MCF 10A (cell line): ENCODE measurements at regions not wholly inside any gene's neighbourhood (a gene's known extent, or its start where the extent isn't known, plus 50 kb on each side); places are given as distances from the start of the nearest gene placed in this dataset.

Experiments
- BruUV-seq: library from RNA; stranded (reverse); fragments of 400-500 nt; replicated peaks from 2 replicates; lab custom pipeline; 2021; lab: Mats Ljungman, UMichigan
- CTCF ChIA-PET: fragments of 300-600 bp; sonication (Branson Sonifier 250); formaldehyde crosslinking; extraction: SDS; loops from one replicate; lab custom pipeline; 2021; ENCODE audit warnings: antibody characterized with exemption, inconsistent platforms; lab: Yijun Ruan, JAX
- POLR2A ChIA-PET: fragments of 300-600, 350-650 bp; sonication (Branson Sonifier 250); formaldehyde crosslinking; extraction: SDS; loops from one replicate; lab custom pipeline; 2020; ENCODE audit warnings: antibody characterized with exemption, inconsistent platforms; lab: Yijun Ruan, JAX
- DNase-seq: peaks from one replicate; pipeline ENCODE4 v3.0.0-alpha.2; 2018; ENCODE audit not compliant: unreplicated experiment
- H3K27ac Mint-ChIP-seq: one replicate; pipeline ENCODE4 v1.8.0; 2022; ENCODE audit warnings: mild to moderate bottlenecking, low read depth, mixed read lengths; ENCODE audit not compliant: unreplicated experiment
- H3K27me3 Mint-ChIP-seq: one replicate; pipeline ENCODE4 v1.8.0; 2022; ENCODE audit warnings: mixed read lengths; ENCODE audit not compliant: insufficient read depth, unreplicated experiment
- H3K36me3 Mint-ChIP-seq: one replicate; pipeline ENCODE4 v1.8.0; 2022; ENCODE audit warnings: mild to moderate bottlenecking, moderate library complexity, mixed read lengths; ENCODE audit not compliant: insufficient read depth, unreplicated experiment
- H3K4me1 Mint-ChIP-seq: one replicate; pipeline ENCODE4 v1.8.0; 2022; ENCODE audit warnings: mixed read lengths; ENCODE audit not compliant: insufficient read depth, unreplicated experiment
- H3K4me3 Mint-ChIP-seq: one replicate; pipeline ENCODE4 v1.8.0; 2022; ENCODE audit warnings: mild to moderate bottlenecking, moderate library complexity, mixed read lengths; ENCODE audit not compliant: unreplicated experiment
- H3K9me3 Mint-ChIP-seq: one replicate; pipeline ENCODE4 v1.8.0; 2022; ENCODE audit warnings: mixed read lengths; ENCODE audit not compliant: unreplicated experiment
- CTCF ChIP-seq: fragments of 200-600 bp; IDR thresholded peaks from one replicate; pipeline ENCODE4 v1.8.0; 2022; ENCODE audit warnings: antibody characterized with exemption, mild to moderate bottlenecking; ENCODE audit not compliant: unreplicated experiment
- intact Hi-C: fragments of 100-400 bp; cut with micrococcal nuclease; formaldehyde crosslinking; loops from 2 replicates; pipeline ENCODE4 v1.14.1; 2022

GRCh38 chr5:44539602-44539919 lies 150.3 kb upstream of the FGF10 start:
- H3K9me3 Mint-ChIP-seq = no peaks in the 10 kb centered on the region
- peak overlapping the region; percentile 46 for H3K27ac Mint-ChIP-seq
- DNase-seq = no peak
- no peak for TF ChIP-seq CTCF
- peaks cover 12% of the 10 kb centered on the region for H3K4me1 Mint-ChIP-seq
- no peaks in the 10 kb centered on the region for H3K27me3 Mint-ChIP-seq
- intact Hi-C loops = loop anchor here (5.0 kb wide), 2 partner anchors 807 to 877 kb away; no protein-coding TSS in a partner anchor
- POLR2A ChIA-PET = no interaction called here
- no peak overlapping the region for H3K4me3 Mint-ChIP-seq
- no TSS peak for BruUV-seq
- no peaks in the 10 kb centered on the region for H3K36me3 Mint-ChIP-seq
- CTCF ChIA-PET = interaction anchor here (0.7 to 4.2 kb wide), 4 partner anchors 16 to 234 kb away, joined by 4 to 22 read pairs (median 13); no protein-coding TSS in a partner anchor

GRCh38 chr5:44538797-44539601 lies 149.8 kb upstream of the FGF10 start:
- Mint-ChIP-seq H3K4me1 (peaks cover 12% of the 10 kb centered on the region), H3K9me3 (no peaks in the 10 kb centered on the region), H3K36me3 (no peaks in the 10 kb centered on the region), H3K27ac (peak overlapping the region; percentile 46), H3K27me3 (no peaks in the 10 kb centered on the region), H3K4me3 (peak overlapping the region; percentile 46)
- no TSS peak for BruUV-seq
- no peak for TF ChIP-seq CTCF
- POLR2A ChIA-PET = no interaction called here
- intact Hi-C loops = loop anchor here (5.0 kb wide), 2 partner anchors 807 to 877 kb away; no protein-coding TSS in a partner anchor
- peak; percentile 62 for DNase-seq
- CTCF ChIA-PET = interaction anchor here (0.9 to 4.2 kb wide), 4 partner anchors 10 to 235 kb away, joined by 5 to 22 read pairs (median 13); no protein-coding TSS in a partner anchor

- POLR2A ChIA-PET = interaction anchor here (0.6 kb wide), 1 partner anchor 231 kb away, joined by 3 read pairs; no protein-coding TSS in a partner anchor
- H3K4me1 Mint-ChIP-seq = peaks cover 17% of the 10 kb centered on the region
- H3K27ac Mint-ChIP-seq = no peak overlapping the region
- no peaks in the 10 kb centered on the region for H3K9me3 Mint-ChIP-seq
- no peak overlapping the region for H3K4me3 Mint-ChIP-seq
- intact Hi-C loops = loop anchor here (1.0 to 5.0 kb wide), 4 partner anchors 68 to 874 kb away; no protein-coding TSS in a partner anchor
- no TSS peak for BruUV-seq
- no peaks in the 10 kb centered on the region for H3K27me3 Mint-ChIP-seq
- TF ChIP-seq CTCF = peak; percentile 76
- CTCF ChIA-PET = interaction anchor here (0.6 to 4.2 kb wide), 19 partner anchors 8 to 1237 kb away, joined by 3 to 22 read pairs (median 4); no protein-coding TSS in a partner anchor
- no peaks in the 10 kb centered on the region for H3K36me3 Mint-ChIP-seq
- DNase-seq = peak; percentile 72
Measured at GRCh38 chr5:44536650-44537260, 147.5 kb upstream of the FGF10 start.

GRCh38 chr5:44535621-44536020 lies 146.4 kb upstream of the FGF10 start:
- H3K4me3 Mint-ChIP-seq = no peak overlapping the region
- no peaks in the 10 kb centered on the region for H3K36me3 Mint-ChIP-seq
- BruUV-seq = no TSS peak
- H3K27me3 Mint-ChIP-seq = no peaks in the 10 kb centered on the region
- no peak for TF ChIP-seq CTCF
- ChIA-PET POLR2A (no interaction called here), CTCF (interaction anchor here (1.0 to 1.3 kb wide), 2 partner anchors 242 to 982 kb away, joined by 3 to 4 read pairs; no protein-coding TSS in a partner anchor)
- H3K4me1 Mint-ChIP-seq = peaks cover 17% of the 10 kb centered on the region
- intact Hi-C loops = loop anchor here (1.0 to 5.0 kb wide), 4 partner anchors 69 to 873 kb away; no protein-coding TSS in a partner anchor
- no peaks in the 10 kb centered on the region for H3K9me3 Mint-ChIP-seq
- no peak for DNase-seq
- H3K27ac Mint-ChIP-seq = no peak overlapping the region
